A549 (cell line): ENCODE measurements at regions not wholly inside any gene's neighbourhood (a gene's known extent, or its start where the extent isn't known, plus 50 kb on each side); places are given as distances from the start of the nearest gene placed in this dataset.

Experiments
- ATAC-seq, 2 experiments: fragments of 200-7000 bp in 1 of 2; fragments of >200 bp in 1 of 2; cut with Nextera tagmentation in 1 of 2; cut with Tn5 transposase in 1 of 2; 3 replicates each; pipeline versions ENCODE4 v1.8.0 to v1.9.1; 2018 to 2020; ENCODE audit warnings: mild to moderate bottlenecking in 1 of 2, moderate library complexity in 1 of 2
- CTCF ChIA-PET: fragments of 300-600 bp; sonication (Branson Sonifier 250); formaldehyde crosslinking; extraction: SDS; loops from one replicate; lab custom pipeline; 2021; ENCODE audit warnings: antibody characterized with exemption, inconsistent platforms; lab: Yijun Ruan, JAX
- POLR2A ChIA-PET: fragments of 350-600 bp; formaldehyde crosslinking; extraction: SDS; loops from one replicate; lab custom pipeline; 2021; ENCODE audit warnings: antibody characterized with exemption, inconsistent platforms; lab: Yijun Ruan, JAX
- DNase-seq, 2 experiments: peaks; one replicate each; pipeline versions ENCODE4 v3.0.0 to v3.0.0-alpha.2; 2011 to 2016; ENCODE audit warnings: low read depth in 1 of 2, low spot score in 1 of 2
- FAIRE-seq: peaks from 2 replicates; lab custom pipeline; 2011; peaks lifted over from hg19 to GRCh38; lab: Jason Lieb, UNC
- H3K27ac ChIP-seq, 2 experiments: fragments of >200 bp; sonication (Bioruptor Twin); formaldehyde crosslinking; 3 replicates each; pipeline ENCODE4 v1.5.1; 2016 to 2017
- H3K4me1 ChIP-seq: fragments of >200 bp; sonication (Bioruptor Twin); formaldehyde crosslinking; 3 replicates; pipeline ENCODE4 v1.6.1; 2016
- H3K4me2 ChIP-seq: fragments of >200 bp; sonication (Bioruptor Twin); formaldehyde crosslinking; 3 replicates; pipeline ENCODE4 v1.6.1; 2016
- H3K4me3 ChIP-seq: fragments of >200 bp; sonication (Bioruptor Twin); formaldehyde crosslinking; 3 replicates; pipeline ENCODE4 v1.5.1; 2016
- H3K9me3 ChIP-seq: fragments of >200 bp; sonication (Bioruptor Twin); formaldehyde crosslinking; 3 replicates; pipeline ENCODE4 v1.6.1; 2016
- BCL3 ChIP-seq: fragments of >200 bp; sonication (Bioruptor Twin); formaldehyde crosslinking; IDR thresholded peaks from 3 replicates; pipeline ENCODE4 v1.6.1; 2016
- CBX2 ChIP-seq: fragments of 200-600 bp; sonication (generic); IDR thresholded peaks from 2 replicates; pipeline ENCODE4 v1.6.1; 2016; ENCODE audit warnings: low read depth, mild to moderate bottlenecking, borderline replicate concordance
- CBX8 ChIP-seq: fragments of 200-600 bp; sonication (generic); IDR thresholded peaks from 2 replicates; pipeline ENCODE4 v1.6.1; 2016
- CEBPB ChIP-seq, 2 experiments: fragments of >200 bp in 1 of 2; sonication (Bioruptor Twin) in 1 of 2; formaldehyde crosslinking in 1 of 2; IDR thresholded peaks; 2 replicates each; pipeline ENCODE4 v1.6.1; 2012 to 2016
- CTCF ChIP-seq: fragments of >200 bp; sonication (Bioruptor Twin); formaldehyde crosslinking; IDR thresholded peaks from 3 replicates; pipeline ENCODE4 v1.5.1; 2016
- E2F6 ChIP-seq: IDR thresholded peaks from 2 replicates; pipeline ENCODE4 v1.6.1; 2012; ENCODE audit warnings: low read depth, borderline replicate concordance
- EHF ChIP-seq: fragments of 250-450 bp; sonication (Bioruptor Pico); IDR thresholded peaks from 2 replicates; pipeline ENCODE4 v1.5.0; 2020; ENCODE audit warnings: mild to moderate bottlenecking
- EHMT2 ChIP-seq: fragments of 200-600 bp; sonication (generic); IDR thresholded peaks from 2 replicates; pipeline ENCODE4 v1.6.1; 2016; ENCODE audit warnings: antibody characterized with exemption, low read depth, mild to moderate bottlenecking, moderate library complexity
- ELK1 ChIP-seq: fragments of 150-350 bp; IDR thresholded peaks from 2 replicates; pipeline ENCODE4 v1.6.1; 2014; ENCODE audit warnings: low read depth, mild to moderate bottlenecking, low read length
- HES2 ChIP-seq: fragments of >200 bp; sonication (Bioruptor Twin); formaldehyde crosslinking; IDR thresholded peaks from 2 replicates; pipeline ENCODE4 v1.6.1; 2016
- HOXA7 ChIP-seq: fragments of 250-450 bp; sonication (Bioruptor Pico); IDR thresholded peaks from 2 replicates; pipeline ENCODE4 v1.5.0; 2020; ENCODE audit warnings: mild to moderate bottlenecking, moderate library complexity
- HOXB13 ChIP-seq: fragments of 250-450 bp; sonication (Bioruptor Pico); IDR thresholded peaks from 2 replicates; pipeline ENCODE4 v1.5.0; 2020; ENCODE audit warnings: low read depth, mild to moderate bottlenecking, moderate library complexity
- JUNB ChIP-seq: fragments of >200 bp; sonication (Bioruptor Twin); formaldehyde crosslinking; IDR thresholded peaks from 2 replicates; pipeline ENCODE4 v1.6.1; 2016
- MYC ChIP-seq: IDR thresholded peaks from 2 replicates; pipeline ENCODE4 v1.6.1; 2012; ENCODE audit warnings: mild to moderate bottlenecking, inconsistent platforms, low read length, improper control_type of control experiment, borderline replicate concordance
- NR3C1 ChIP-seq: fragments of >200 bp; sonication (Bioruptor Twin); formaldehyde crosslinking; IDR thresholded peaks from 3 replicates; pipeline ENCODE4 v1.6.1; 2017
- PBX3 ChIP-seq: IDR thresholded peaks from 2 replicates; pipeline ENCODE4 v1.6.1; 2012
- RCOR1 ChIP-seq: fragments of 150-350 bp; IDR thresholded peaks from 2 replicates; pipeline ENCODE4 v1.6.1; 2014; ENCODE audit warnings: antibody characterized with exemption, low read length, low read depth
- RNF2 ChIP-seq: fragments of 200-600 bp; sonication (generic); IDR thresholded peaks from 2 replicates; pipeline ENCODE4 v1.6.1; 2016; ENCODE audit warnings: low read depth, mild to moderate bottlenecking, antibody characterized with exemption, moderate library complexity, borderline replicate concordance
- TP53 ChIP-seq: fragments of 250-450 bp; sonication (Bioruptor Pico); IDR thresholded peaks from 2 replicates; pipeline ENCODE4 v1.5.0; 2021; ENCODE audit warnings: mild to moderate bottlenecking, moderate library complexity
- ZNF302 ChIP-seq: fragments of 250-450 bp; sonication (Bioruptor Pico); IDR thresholded peaks from 2 replicates; pipeline ENCODE4 v1.9.0; 2021; ENCODE audit warnings: inconsistent platforms, mild to moderate bottlenecking, moderate library complexity
- WGBS: methylation state at CpG from one replicate; pipeline ENCODE4 v1.1.6; 2017; ENCODE audit errors: missing lambda C conversion rate; 5-methylcytosine and 5-hydroxymethylcytosine counted together

- ATAC-seq = no peak
- CTCF ChIA-PET = no interaction called here
Measured at GRCh38 chr6:126773112-126773805, 345.2 kb upstream of the RSPO3 start.

GRCh38 chr6:126779331-126779730, 339.1 kb upstream of the RSPO3 start:
- ChIA-PET POLR2A (no interaction called here), CTCF (no interaction called here)
- FAIRE-seq = no peak
- no peak for ATAC-seq
- TF ChIP-seq TP53 (CRISPR knock-in tag) = no peak
- no peak for TF ChIP-seq CEBPB (IDR thresholded peaks at IDR 0.05)
- no peak for TF ChIP-seq ELK1
- H3K4me2 ChIP-seq = no peak overlapping the region
- WGBS = 76% methylated on average over 3 of the region's 3 CpGs
- H3K27ac ChIP-seq = no peak overlapping the region
- H3K4me1 ChIP-seq = no peaks in the 10 kb centered on the region
- no peak for DNase-seq
- H3K4me3 ChIP-seq = no peak overlapping the region
- H3K9me3 ChIP-seq = no peaks in the 10 kb centered on the region

More at GRCh38 chr6:126773112-126773805, 345.2 kb upstream of the RSPO3 start:
- POLR2A ChIA-PET = no interaction called here
- Histone ChIP-seq H3K4me1 (no peaks in the 10 kb centered on the region), H3K9me3 (no peaks in the 10 kb centered on the region), H3K27ac (no peak overlapping the region), H3K4me3 (no peak overlapping the region), H3K4me2 (no peak overlapping the region)
- TF ChIP-seq EHF (no peak), EHMT2 (no peak), BCL3 (no peak), HOXA7 (no peak)
- DNase-seq (no peak), FAIRE-seq (no peak)
- WGBS = 60% methylated on average over 9 of the region's 9 CpGs

GRCh38 chr6:126781582-126781981, 336.9 kb upstream of the RSPO3 start:
- no peak overlapping the region for H3K4me3 ChIP-seq

GRCh38 chr6:126784161-126784790, 334.2 kb upstream of the RSPO3 start:
- H3K4me1 ChIP-seq = no peaks in the 10 kb centered on the region
- ChIA-PET CTCF (no interaction called here), POLR2A (no interaction called here)
- DNase-seq (no peak), FAIRE-seq (no peak), ATAC-seq (no peak)
- H3K4me3 ChIP-seq = no peak overlapping the region
- no peaks in the 10 kb centered on the region for H3K9me3 ChIP-seq
- 87% methylated on average over 2 of the region's 2 CpGs for WGBS
- no peak overlapping the region for H3K4me2 ChIP-seq
- no peak overlapping the region for H3K27ac ChIP-seq
- TF ChIP-seq JUNB (no peak), MYC (no peak), EHF (no peak), CBX2 (no peak), ZNF302 (no peak), PBX3 (no peak), CBX8 (no peak), HES2 (no peak), NR3C1 (no peak), EHMT2 (no peak), RNF2 (no peak), E2F6 (no peak), CTCF (no peak), TP53 (CRISPR knock-in tag) (no peak)

More at GRCh38 chr6:126781582-126781981, 336.9 kb upstream of the RSPO3 start:
- Histone ChIP-seq H3K27ac (no peak overlapping the region), H3K4me1 (no peaks in the 10 kb centered on the region), H3K9me3 (no peaks in the 10 kb centered on the region), H3K4me2 (no peak overlapping the region)
- TF ChIP-seq RCOR1 (no peak), HOXB13 (no peak), BCL3 (no peak)
- ChIA-PET CTCF (no interaction called here), POLR2A (no interaction called here)
- DNase-seq (no peak), FAIRE-seq (no peak), ATAC-seq (no peak)
- 73% methylated on average over 2 of the region's 2 CpGs for WGBS
